ENCODE measurements at regions not wholly inside any gene's neighbourhood (a gene's known extent, or its start where the extent isn't known, plus 50 kb on each side); places are given as distances from the start of the nearest gene placed in this dataset.

DNA sequence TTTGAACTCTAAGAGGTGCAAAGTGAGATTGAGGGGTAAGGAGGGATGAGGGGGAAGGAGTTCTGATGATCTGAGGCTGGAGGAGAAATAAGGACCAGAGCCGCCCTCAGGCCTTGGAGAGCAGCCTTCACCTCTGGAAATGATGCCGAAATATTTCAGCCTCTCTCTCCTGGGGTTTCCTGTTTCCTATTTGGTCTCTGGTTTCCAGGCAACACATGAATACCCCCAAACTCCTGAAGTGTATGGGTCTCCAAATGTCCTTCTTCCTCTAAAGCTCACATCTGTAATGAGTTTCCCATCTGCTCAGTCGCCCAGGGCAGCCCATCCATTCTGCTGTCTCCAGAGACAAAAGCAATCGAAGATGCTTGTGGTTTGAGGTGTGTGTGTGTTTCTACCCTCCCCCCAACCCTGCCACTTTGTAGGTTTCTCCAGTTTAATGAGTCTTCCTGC lies 52.0 kb upstream of the FAM20B start:
- in situ Hi-C loops (cut with MboI; ENCODE audit: low pct_unique_long_range_greater_than_20kb, low sequenced_read_pairs): no loop called here
- peak; percentile 8 for DNase-seq

Data from KBM-7 (cell line).